ENCODE measurements at regions not wholly inside any gene's neighbourhood (a gene's known extent, or its start where the extent isn't known, plus 50 kb on each side); places are given as distances from the start of the nearest gene placed in this dataset.

GRCh38 chr16:54677308-54677950 lies 253.2 kb upstream of the IRX5 start:
- no peak for DNase-seq
- Histone ChIP-seq H3K27me3 (replicated peaks) (no peaks in the 10 kb centered on the region), H3K27ac (no peak overlapping the region), H3K36me3 (replicated peaks) (no peaks in the 10 kb centered on the region), H3K4me3 (ENCODE audit: low read depth, low read length) (no peak overlapping the region)
- in situ Hi-C loops (cut with HindIII; ENCODE audit: low pct_ligation_motif_present, low sequenced_read_pairs): no loop called here
- no peak for TF ChIP-seq CTCF (IDR thresholded peaks at IDR 0.05; ENCODE audit: low read depth, low read length, missing control alignments)

GRCh38 chr16:54673313-54673712 lies 257.4 kb upstream of the IRX5 start:
- H3K27me3 ChIP-seq (replicated peaks): no peaks in the 10 kb centered on the region
- H3K36me3 ChIP-seq (replicated peaks): no peaks in the 10 kb centered on the region
- H3K4me3 ChIP-seq (ENCODE audit: low read depth, low read length): no peak overlapping the region
- in situ Hi-C loops (cut with HindIII; ENCODE audit: low pct_ligation_motif_present, low sequenced_read_pairs): no loop called here
- no peak overlapping the region for H3K27ac ChIP-seq
- TF ChIP-seq CTCF (IDR thresholded peaks at IDR 0.05; ENCODE audit: low read depth, low read length, missing control alignments): no peak
- no peak for DNase-seq

GRCh38 chr16:54672500-54672899 lies 258.2 kb upstream of the IRX5 start:
- H3K27me3 ChIP-seq (replicated peaks): no peaks in the 10 kb centered on the region
- H3K36me3 ChIP-seq (replicated peaks): no peaks in the 10 kb centered on the region
- H3K27ac ChIP-seq: no peak overlapping the region
- in situ Hi-C loops (cut with HindIII; ENCODE audit: low pct_ligation_motif_present, low sequenced_read_pairs): no loop called here
- no peak for TF ChIP-seq CTCF (IDR thresholded peaks at IDR 0.05; ENCODE audit: low read depth, low read length, missing control alignments)
- DNase-seq: no peak
- no peak overlapping the region for H3K4me3 ChIP-seq (ENCODE audit: low read depth, low read length)

GRCh38 chr16:54657709-54658102 lies 273.0 kb upstream of the IRX5 start:
- H3K27ac ChIP-seq: no peak overlapping the region
- no peak overlapping the region for H3K4me3 ChIP-seq (ENCODE audit: low read depth, low read length)
- in situ Hi-C loops (cut with HindIII; ENCODE audit: low pct_ligation_motif_present, low sequenced_read_pairs): no loop called here
- no peak for DNase-seq
- no peaks in the 10 kb centered on the region for H3K27me3 ChIP-seq (replicated peaks)
- TF ChIP-seq CTCF (IDR thresholded peaks at IDR 0.05; ENCODE audit: low read depth, low read length, missing control alignments): no peak
- no peaks in the 10 kb centered on the region for H3K36me3 ChIP-seq (replicated peaks)

- TF ChIP-seq CTCF (IDR thresholded peaks at IDR 0.05; ENCODE audit: low read depth, low read length, missing control alignments): no peak
- DNase-seq: peak; percentile 7
Measured at GRCh38 chr16:54657058-54657708, 273.5 kb upstream of the IRX5 start.

More at GRCh38 chr16:54657058-54657708, 273.5 kb upstream of the IRX5 start:
- Histone ChIP-seq H3K27ac (no peak overlapping the region), H3K4me3 (ENCODE audit: low read depth, low read length) (no peak overlapping the region), H3K27me3 (replicated peaks) (no peaks in the 10 kb centered on the region), H3K36me3 (replicated peaks) (no peaks in the 10 kb centered on the region)
- in situ Hi-C loops (cut with HindIII; ENCODE audit: low pct_ligation_motif_present, low sequenced_read_pairs): no loop called here
